K562 (cell line): ENCODE measurements at regions not wholly inside any gene's neighbourhood (a gene's known extent, or its start where the extent isn't known, plus 50 kb on each side); places are given as distances from the start of the nearest gene placed in this dataset.

Experiments
- ATAC-seq: fragments of 200-7000 bp; cut with Tn5 transposase; 3 replicates; pipeline ENCODE4 v1.9.1; 2020; ENCODE audit warnings: moderate library complexity
- BruUV-seq: library from RNA; stranded (reverse); fragments of 400-500 nt; replicated peaks from 2 replicates; lab custom pipeline; 2021; lab: Mats Ljungman, UMichigan
- CTCF ChIA-PET: fragments of 300-600 bp; formaldehyde crosslinking; extraction: SDS; loops from one replicate; lab custom pipeline; 2021; ENCODE audit warnings: low intra/inter-chr PET ratio; lab: Yijun Ruan, JAX
- POLR2A ChIA-PET: fragments of 300-600, 350-650 bp; sonication (Branson Sonifier 250); formaldehyde crosslinking; extraction: SDS; loops from one replicate; lab custom pipeline; 2021; ENCODE audit warnings: antibody characterized with exemption, inconsistent platforms; lab: Yijun Ruan, JAX
- DNase-seq, 4 experiments: peaks; one replicate each; pipeline versions ENCODE4 v3.0.0 to v3.0.0-alpha.2; 2011 to 2018; ENCODE audit warnings: low spot score in 3 of 4, mixed read lengths in 3 of 4; ENCODE audit errors: extremely low read depth in 1 of 4
- FAIRE-seq: peaks from 2 replicates; lab custom pipeline; 2011; peaks lifted over from hg19 to GRCh38; lab: Jason Lieb, UNC
- H2AFZ ChIP-seq: 2 replicates; pipeline ENCODE4 v1.6.0; 2011; ENCODE audit warnings: low read depth, low read length, control low read depth, inconsistent platforms
- H3K27ac ChIP-seq: fragments of 200-600 bp; 3 replicates; pipeline ENCODE4 v1.8.0; 2011; ENCODE audit warnings: low read depth, mild to moderate bottlenecking, control low read depth, inconsistent platforms, low read length, moderate library complexity, mixed read lengths; ENCODE audit errors: extremely low read depth
- H3K27me3 ChIP-seq, 2 experiments: fragments of 300-600 bp in 1 of 2; 2 replicates in 1 of 2; 3 replicates in 1 of 2; pipeline versions ENCODE4 v1.6.0 to v1.8.0; 2011; ENCODE audit warnings: inconsistent platforms in 2 of 2, low read length in 2 of 2, mild to moderate bottlenecking in 1 of 2, mixed read lengths in 1 of 2, moderate library complexity in 1 of 2; ENCODE audit not compliant: control insufficient read depth in 2 of 2, insufficient read depth in 2 of 2
- H3K36me3 ChIP-seq: fragments of 300-600 bp; 3 replicates; pipeline ENCODE4 v1.8.0; 2011; ENCODE audit warnings: mild to moderate bottlenecking, low read length, inconsistent platforms; ENCODE audit not compliant: control insufficient read depth, insufficient read depth
- H3K4me1 ChIP-seq, 2 experiments: fragments of 200-600 bp in 1 of 2; replicated peaks in 1 of 2; 2 replicates in 1 of 2; 3 replicates in 1 of 2; pipeline versions ENCODE4 v1.5.1 to v1.8.0; 2011; ENCODE audit warnings: inconsistent platforms in 2 of 2, low read length in 2 of 2, mild to moderate bottlenecking in 1 of 2, mixed read lengths in 1 of 2, moderate library complexity in 1 of 2; ENCODE audit not compliant: control insufficient read depth in 2 of 2, insufficient read depth in 2 of 2
- H3K4me2 ChIP-seq: 2 replicates; pipeline ENCODE4 v1.6.1; 2011; ENCODE audit warnings: low read length, control low read depth, inconsistent platforms, mixed read lengths; ENCODE audit not compliant: insufficient read depth
- H3K4me3 ChIP-seq: fragments of 200-600 bp; sonication (generic), shearing (Covaris generic); 2 replicates; pipeline ENCODE4 v1.5.1; 2016; ENCODE audit warnings: control low read depth, inconsistent platforms
- H3K79me2 ChIP-seq: fragments of 200-600 bp; 3 replicates; pipeline ENCODE4 v1.8.0; 2011; ENCODE audit warnings: low read length, inconsistent platforms; ENCODE audit not compliant: control insufficient read depth, insufficient read depth
- H3K9ac ChIP-seq, 2 experiments: 2 replicates each; pipeline versions ENCODE4 v1.6.0 to v1.6.1; 2011; ENCODE audit warnings: low read depth in 2 of 2, low read length in 2 of 2, control low read depth in 1 of 2, inconsistent platforms in 1 of 2, mild to moderate bottlenecking in 1 of 2, mixed read lengths in 1 of 2; ENCODE audit not compliant: insufficient read depth in 1 of 2
- H3K9me1 ChIP-seq: one replicate; pipeline ENCODE4 v1.6.0; 2011; ENCODE audit warnings: inconsistent platforms, mild to moderate bottlenecking, low read length, moderate library complexity; ENCODE audit not compliant: control insufficient read depth, insufficient read depth
- H3K9me3 ChIP-seq: replicated peaks from 2 replicates; pipeline ENCODE4 v1.5.1; 2011; ENCODE audit warnings: low read depth, low read length, inconsistent platforms; ENCODE audit not compliant: control insufficient read depth, insufficient read depth
- H4K20me1 ChIP-seq: replicated peaks from 2 replicates; pipeline ENCODE4 v1.6.1; 2011; ENCODE audit warnings: low read length, inconsistent platforms, mixed read lengths; ENCODE audit not compliant: control insufficient read depth, insufficient read depth
- IRF9 ChIP-seq: fragments of 450-650 bp; IDR thresholded peaks from 2 replicates; pipeline ENCODE4 v1.6.1; 2016; ENCODE audit warnings: missing biosample characterization, missing genetic modification characterization
- KAT7 ChIP-seq: sonication (generic); formaldehyde crosslinking; IDR thresholded peaks from 2 replicates; pipeline ENCODE4 v1.8.0; 2022; ENCODE audit warnings: missing genetic modification reagents, mild to moderate bottlenecking, borderline replicate concordance
- MED1 ChIP-seq: sonication (generic); formaldehyde crosslinking; IDR thresholded peaks from 2 replicates; pipeline ENCODE4 v1.8.1; 2023; ENCODE audit warnings: missing genetic modification reagents, borderline replicate concordance
- RBM34 ChIP-seq: fragments of 200-400 bp; formaldehyde crosslinking; IDR thresholded peaks from 2 replicates; pipeline ENCODE4 v1.6.1; 2018; ENCODE audit warnings: low read length, borderline replicate concordance; ENCODE audit not compliant: insufficient read depth
- RFX5 ChIP-seq: IDR thresholded peaks from 2 replicates; pipeline ENCODE4 v1.6.1; 2011; ENCODE audit warnings: low read depth, mild to moderate bottlenecking, improper control_type of control experiment, low read length
- WGBS: fragments of 100-300 bp; shearing (Covaris generic); methylation state at CpG from one replicate; pipeline ENCODE4 v1.1.6; 2016; ENCODE audit warnings: low coverage, mixed read lengths; ENCODE audit not compliant: insufficient coverage; ENCODE audit errors: missing lambda C conversion rate; 5-methylcytosine and 5-hydroxymethylcytosine counted together
- in situ Hi-C: fragments of 300-500 bp; cut with MboI; formaldehyde crosslinking; loops from 4 replicates; pipeline ENCODE4 v1.15.0; 2018; ENCODE audit warnings: inconsistent platforms, mixed read lengths
- intact Hi-C: fragments of 100-400 bp; cut with micrococcal nuclease; formaldehyde crosslinking; loops from 2 replicates; pipeline ENCODE4 v1.14.2; 2022

- no peak for TF ChIP-seq IRF9 (tag)
Observed at GRCh38 chr6:865846-866245, 172.9 kb upstream of the EXOC2 start (continued).

- H3K27ac ChIP-seq = no peak overlapping the region
- no peak for TF ChIP-seq RFX5
- no peak for TF ChIP-seq RBM34
- no peak for TF ChIP-seq MED1 (CRISPR knock-in tag)
- no peak for TF ChIP-seq KAT7
- TF ChIP-seq, all 486 proteins: peak for 0
- H3K4me2 ChIP-seq = no peak overlapping the region
- H3K9me3 ChIP-seq = no peaks in the 10 kb centered on the region
- ChIA-PET POLR2A (no interaction called here), CTCF (no interaction called here)
- no peaks in the 10 kb centered on the region for H3K9me1 ChIP-seq
- intact Hi-C loops = no loop called here
- no TSS peak for BruUV-seq
- FAIRE-seq = no peak
- no peaks in the 10 kb centered on the region for H3K4me1 ChIP-seq
- H3K36me3 ChIP-seq = no peaks in the 10 kb centered on the region
- ATAC-seq = no peak
- H3K4me3 ChIP-seq = no peak overlapping the region
- no peaks in the 10 kb centered on the region; the same call in 1 of the 2 replicates for H4K20me1 ChIP-seq
- H2AFZ ChIP-seq = no peak overlapping the region
- no peak for DNase-seq
- no peaks in the 10 kb centered on the region for H3K79me2 ChIP-seq
- WGBS = 4% methylated on average over 2 of the region's 2 CpGs
- peaks cover 43 to 64% of the 10 kb centered on the region in 2 experiments; a peak in 4 of 5 replicates for H3K27me3 ChIP-seq
- H3K9ac ChIP-seq = no peak overlapping the region
- in situ Hi-C loops = no loop called here
Observed at GRCh38 chr6:863831-864230, 170.9 kb upstream of the EXOC2 start.
